ENCODE measurements at regions not wholly inside any gene's neighbourhood (a gene's known extent, or its start where the extent isn't known, plus 50 kb on each side); places are given as distances from the start of the nearest gene placed in this dataset.

GRCh38 chr5:31137676-31138075, 55.8 kb upstream of the CDH6 start:
- intact Hi-C loops (cut with DNase I; ENCODE audit: low total_unique reads), result no loop called here
- H3K9me3 ChIP-seq, result no peaks in the 10 kb centered on the region
- no peaks in the 10 kb centered on the region for H3K4me1 ChIP-seq
- no peak overlapping the region for H3K4me3 ChIP-seq
- no peaks in the 10 kb centered on the region for H3K36me3 ChIP-seq (ENCODE audit: low read depth, missing control alignments)
- no peak for DNase-seq
- H3K27ac ChIP-seq, result no peak overlapping the region
- 72 to 79% methylated on average over 2 of the region's 2 CpGs for WGBS, 2 donors
- H3K27me3 ChIP-seq, result no peaks in the 10 kb centered on the region
- no peak for TF ChIP-seq POLR2A (IDR thresholded peaks at IDR 0.05)
- TF ChIP-seq CTCF (IDR thresholded peaks at IDR 0.05), result no peak

GRCh38 chr5:31135542-31135941, 57.9 kb upstream of the CDH6 start:
- Histone ChIP-seq H3K9me3 (no peaks in the 10 kb centered on the region), H3K4me1 (no peaks in the 10 kb centered on the region), H3K4me3 (no peak overlapping the region), H3K27me3 (no peaks in the 10 kb centered on the region), H3K27ac (no peak overlapping the region), H3K36me3 (ENCODE audit: low read depth, missing control alignments) (no peaks in the 10 kb centered on the region)
- DNase-seq, result no peak
- TF ChIP-seq CTCF (IDR thresholded peaks at IDR 0.05), result no peak
- no peak for TF ChIP-seq POLR2A (IDR thresholded peaks at IDR 0.05)
- intact Hi-C loops (cut with DNase I; ENCODE audit: low total_unique reads), result no loop called here
- WGBS, 2 donors, result 90 to 93% methylated on average over 5 of the region's 5 CpGs

GRCh38 chr5:31133488-31133887, 60.0 kb upstream of the CDH6 start:
- H3K36me3 ChIP-seq (ENCODE audit: low read depth, missing control alignments), result no peaks in the 10 kb centered on the region
- no peaks in the 10 kb centered on the region for H3K4me1 ChIP-seq
- H3K9me3 ChIP-seq, result no peaks in the 10 kb centered on the region
- H3K27me3 ChIP-seq, result no peaks in the 10 kb centered on the region
- intact Hi-C loops (cut with DNase I; ENCODE audit: low total_unique reads), result no loop called here
- no peak for TF ChIP-seq CTCF (IDR thresholded peaks at IDR 0.05)
- no peak overlapping the region for H3K4me3 ChIP-seq
- no peak overlapping the region for H3K27ac ChIP-seq
- no peak for DNase-seq
- 58 to 69% methylated on average over 4 of the region's 4 CpGs for WGBS, 2 donors

GRCh38 chr5:31131381-31131891, 62.0 kb upstream of the CDH6 start:
- intact Hi-C loops (cut with DNase I; ENCODE audit: low total_unique reads), result no loop called here
- DNase-seq, result no peak
- Histone ChIP-seq H3K4me1 (no peaks in the 10 kb centered on the region), H3K9me3 (no peaks in the 10 kb centered on the region), H3K27me3 (no peaks in the 10 kb centered on the region), H3K4me3 (no peak overlapping the region), H3K36me3 (ENCODE audit: low read depth, missing control alignments) (no peaks in the 10 kb centered on the region), H3K27ac (no peak overlapping the region)
- TF ChIP-seq POLR2A (IDR thresholded peaks at IDR 0.05), result no peak
- no peak for TF ChIP-seq CTCF (IDR thresholded peaks at IDR 0.05)
- 74 to 79% methylated on average over 10 of the region's 10 CpGs for WGBS, 2 donors

- DNase-seq, result no peak
- Histone ChIP-seq H3K27me3 (no peaks in the 10 kb centered on the region), H3K4me1 (no peaks in the 10 kb centered on the region), H3K9me3 (no peaks in the 10 kb centered on the region), H3K4me3 (no peak overlapping the region), H3K36me3 (ENCODE audit: low read depth, missing control alignments) (no peaks in the 10 kb centered on the region), H3K27ac (no peak overlapping the region)
- intact Hi-C loops (cut with DNase I; ENCODE audit: low total_unique reads), result no loop called here
- TF ChIP-seq CTCF (IDR thresholded peaks at IDR 0.05) (no peak), POLR2A (IDR thresholded peaks at IDR 0.05) (no peak)
- WGBS, 2 donors, result 75 to 76% methylated on average over 2 of the region's 2 CpGs
Observed at GRCh38 chr5:31130676-31131075, 62.8 kb upstream of the CDH6 start.

All from testis (tissue), 2 donors.